HG02798 (cell line): ENCODE measurements at regions not wholly inside any gene's neighbourhood (a gene's known extent, or its start where the extent isn't known, plus 50 kb on each side); places are given as distances from the start of the nearest gene placed in this dataset.
A peak's percentile ranks its signal among the peaks of the same experiment; 100 is the strongest.

ENCODE experiments used
- ATAC-seq: cut with Tn5 transposase; IDR thresholded peaks from one replicate; pipeline ENCODE4 v1.9.1; 2021; ENCODE audit warnings: mild to moderate bottlenecking; ENCODE audit not compliant: unreplicated experiment, poor library complexity

- no peak for ATAC-seq
Observed at GRCh38 chr9:105859428-105860091, 165.2 kb downstream of the TMEM38B start.

DNA sequence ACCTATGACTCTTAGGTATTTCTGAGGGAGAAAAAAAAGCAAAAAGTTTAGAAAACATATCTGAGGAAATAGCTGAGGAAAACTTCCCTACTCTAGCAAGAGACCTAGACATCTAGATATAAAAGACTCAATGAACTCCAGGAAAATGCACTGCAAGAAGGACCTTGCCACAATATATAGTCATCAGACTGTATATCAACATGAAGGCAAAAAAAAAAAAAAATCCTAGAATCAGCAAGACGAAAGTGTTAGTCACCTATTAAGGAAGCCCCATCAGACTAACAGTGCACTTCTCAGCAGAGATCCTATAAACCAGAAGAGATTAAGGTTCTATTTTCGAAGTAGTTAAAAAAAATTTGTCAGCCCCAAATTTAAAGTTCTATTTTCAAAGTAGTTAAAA is 166.2 kb downstream of the TMEM38B start:
- ATAC-seq, result no peak

GRCh38 chr9:105861972-105862371 is 167.6 kb downstream of the TMEM38B start:
- no peak for ATAC-seq

DNA sequence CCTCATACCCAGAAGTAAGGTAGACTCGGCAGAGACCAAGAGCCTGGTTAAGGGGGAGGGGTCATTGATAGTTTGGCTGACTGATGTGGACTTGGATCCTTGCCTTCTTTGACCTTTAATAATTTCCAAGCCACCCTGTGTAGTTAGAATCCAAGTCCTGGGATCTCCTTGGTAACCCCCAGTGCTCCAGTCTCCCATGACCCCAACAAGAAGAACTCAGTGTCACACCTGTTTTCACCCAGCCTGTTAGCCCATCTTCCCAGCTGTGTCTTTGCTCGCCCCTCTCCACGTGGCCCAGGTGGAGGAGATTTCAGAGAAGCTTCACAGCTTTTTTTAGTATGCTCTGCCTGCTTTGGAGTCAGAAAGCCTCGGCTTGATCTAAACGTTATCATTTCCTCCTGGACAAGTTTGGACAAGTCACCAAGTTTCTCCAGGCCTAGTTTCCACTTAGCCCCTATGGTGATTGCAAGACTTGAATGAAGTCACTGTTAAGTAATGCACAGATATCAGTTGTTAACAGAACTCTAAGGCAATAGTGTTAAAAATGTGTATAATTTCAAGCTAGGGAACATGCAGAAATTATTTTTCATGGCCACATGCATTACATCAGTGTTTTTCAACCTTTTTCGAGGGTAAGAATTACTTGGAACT is 170.0 kb downstream of the TMEM38B start:
- no peak for ATAC-seq

DNA sequence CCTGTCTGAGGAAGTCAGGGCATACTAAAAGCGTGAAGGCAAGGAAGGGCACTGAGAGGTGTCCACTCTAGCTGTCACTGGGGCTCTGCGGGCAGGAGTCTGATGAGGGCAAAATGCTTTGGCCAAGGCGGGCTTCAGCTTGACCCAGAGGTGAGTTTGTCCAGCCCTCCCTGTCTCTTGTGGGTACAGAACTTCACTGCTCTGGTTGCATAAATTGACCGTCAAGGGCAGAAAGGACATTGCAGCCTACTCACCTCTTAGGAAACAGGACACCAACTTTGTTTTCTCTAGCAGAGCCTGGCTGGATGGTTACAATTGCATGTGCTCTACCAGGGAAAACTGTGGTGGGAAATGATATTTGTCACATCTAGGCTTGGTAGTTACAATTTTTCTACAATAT is 170.9 kb downstream of the TMEM38B start:
- ATAC-seq, result no peak

- ATAC-seq, result no peak
Observed at GRCh38 chr9:105871540-105871939, 177.2 kb downstream of the TMEM38B start.

GRCh38 chr9:105873801-105874200 is 179.5 kb downstream of the TMEM38B start:
- no peak for ATAC-seq

DNA sequence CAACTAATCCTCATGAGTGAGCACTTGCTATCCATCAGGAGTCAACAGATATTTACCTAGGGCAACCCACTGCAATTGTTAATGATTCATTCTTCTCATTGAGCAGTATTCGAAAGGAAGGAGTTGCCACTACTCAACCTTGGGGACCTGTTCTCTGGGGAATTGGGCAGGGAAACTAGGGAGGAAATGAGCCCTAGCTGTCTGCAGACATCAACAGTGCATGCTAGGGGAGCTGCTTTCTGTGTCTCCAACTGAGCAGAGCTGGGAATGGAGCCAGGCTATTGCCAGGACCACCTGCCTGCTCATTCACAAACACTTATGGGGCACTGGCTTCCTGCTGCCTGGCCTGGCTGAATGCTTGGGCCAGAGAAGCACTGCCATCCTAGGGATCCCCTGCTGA is 183.4 kb downstream of the TMEM38B start:
- ATAC-seq, result no peak

DNA sequence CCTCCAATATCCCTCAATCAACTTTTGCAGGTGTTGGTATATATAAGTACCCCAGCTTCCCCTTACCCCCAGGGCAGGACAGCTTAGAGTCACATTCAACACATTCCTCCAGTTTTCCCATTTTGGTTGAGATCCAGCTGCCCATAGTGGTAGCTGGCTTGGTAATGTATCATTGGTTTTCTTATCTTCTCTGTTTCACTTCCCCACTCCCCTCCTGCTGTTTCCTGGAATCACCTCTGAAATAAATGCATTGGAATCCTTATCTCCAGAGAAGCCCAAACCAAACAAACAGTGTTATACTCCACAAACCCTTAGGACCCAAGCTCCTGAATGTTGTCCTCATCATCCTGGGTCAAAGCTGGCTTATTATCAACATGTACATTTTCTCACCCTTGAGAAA is 184.8 kb downstream of the TMEM38B start:
- ATAC-seq, result no peak

DNA sequence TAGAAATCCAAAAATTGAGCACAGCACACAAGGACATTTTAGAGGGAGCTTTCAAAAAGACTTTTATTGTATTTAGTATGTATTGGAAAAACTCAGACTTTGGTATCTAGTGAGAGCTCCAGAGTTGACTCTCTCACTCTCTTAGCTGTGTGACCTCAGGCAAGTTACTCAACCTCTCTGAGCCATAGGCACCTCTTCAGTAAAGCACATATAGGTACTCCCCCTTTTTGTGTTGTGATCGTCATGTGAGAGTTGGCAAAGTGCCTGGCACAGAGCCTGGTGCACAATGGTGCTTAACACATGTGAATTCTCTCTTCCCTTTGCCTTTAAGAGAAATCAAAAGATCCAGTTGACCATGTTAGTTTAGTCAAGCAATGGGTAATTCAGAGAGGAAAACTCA is 186.2 kb downstream of the TMEM38B start:
- no peak for ATAC-seq

DNA sequence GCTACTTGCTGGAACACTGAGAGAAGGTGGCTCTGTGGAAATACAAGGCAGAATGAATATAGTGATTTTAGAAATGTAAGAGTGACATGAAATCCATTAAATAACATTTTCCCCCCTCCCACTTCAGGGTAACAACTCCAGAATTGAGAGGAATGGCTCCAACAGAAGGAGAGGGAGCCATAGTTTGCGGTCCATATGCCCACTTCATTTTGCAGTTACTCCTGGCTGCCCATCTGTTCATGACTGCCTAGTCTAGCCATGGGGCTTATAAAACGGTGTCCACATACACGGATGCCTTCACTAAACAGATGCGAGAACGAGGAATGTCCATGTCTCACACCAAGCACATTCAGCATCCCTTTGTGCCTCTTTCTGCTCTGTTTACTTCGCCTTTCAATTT is 186.7 kb downstream of the TMEM38B start:
- ATAC-seq, result no peak

DNA sequence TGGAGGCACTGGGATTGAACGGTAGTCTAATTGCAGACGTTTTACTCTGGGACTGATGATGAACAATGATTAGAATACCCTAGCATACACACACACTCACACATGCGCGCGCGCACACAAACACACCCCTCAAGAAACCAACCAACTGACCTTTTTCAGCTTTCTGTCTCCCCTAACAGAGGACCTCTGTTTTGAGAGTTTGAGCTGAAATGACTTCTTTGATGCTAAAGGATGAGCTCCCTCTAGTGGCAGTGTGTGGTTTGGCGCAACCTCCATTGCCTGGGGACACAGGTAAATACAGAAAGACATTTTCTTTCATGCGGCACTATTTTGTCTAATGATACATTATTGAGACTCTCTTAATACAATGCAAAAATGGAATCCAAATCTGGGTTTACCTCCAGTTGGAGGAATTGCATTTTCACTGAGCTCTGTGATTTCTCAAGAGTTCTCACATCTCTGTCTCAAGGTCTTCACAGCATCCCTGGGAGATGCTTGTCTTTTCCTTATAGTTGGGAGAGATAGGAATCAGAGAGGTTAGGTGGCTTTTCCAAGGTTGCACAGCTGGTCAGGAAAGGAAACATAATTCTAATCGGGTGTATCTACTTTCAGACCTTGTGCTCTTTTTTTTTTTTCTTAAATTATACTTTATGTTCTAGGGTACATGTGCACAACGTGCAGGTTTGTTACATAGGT is 187.5 kb downstream of the TMEM38B start:
- ATAC-seq, result peak; percentile 68

GRCh38 chr9:105883847-105884246 is 189.5 kb downstream of the TMEM38B start:
- peak; percentile 87 for ATAC-seq

- ATAC-seq, result no peak
Observed at GRCh38 chr9:105884416-105884815, 190.1 kb downstream of the TMEM38B start.

- ATAC-seq, result no peak
Observed at GRCh38 chr9:105886136-105886535, 191.8 kb downstream of the TMEM38B start.

- ATAC-seq, result no peak
Observed at GRCh38 chr9:105887679-105888078, 193.3 kb downstream of the TMEM38B start.

DNA sequence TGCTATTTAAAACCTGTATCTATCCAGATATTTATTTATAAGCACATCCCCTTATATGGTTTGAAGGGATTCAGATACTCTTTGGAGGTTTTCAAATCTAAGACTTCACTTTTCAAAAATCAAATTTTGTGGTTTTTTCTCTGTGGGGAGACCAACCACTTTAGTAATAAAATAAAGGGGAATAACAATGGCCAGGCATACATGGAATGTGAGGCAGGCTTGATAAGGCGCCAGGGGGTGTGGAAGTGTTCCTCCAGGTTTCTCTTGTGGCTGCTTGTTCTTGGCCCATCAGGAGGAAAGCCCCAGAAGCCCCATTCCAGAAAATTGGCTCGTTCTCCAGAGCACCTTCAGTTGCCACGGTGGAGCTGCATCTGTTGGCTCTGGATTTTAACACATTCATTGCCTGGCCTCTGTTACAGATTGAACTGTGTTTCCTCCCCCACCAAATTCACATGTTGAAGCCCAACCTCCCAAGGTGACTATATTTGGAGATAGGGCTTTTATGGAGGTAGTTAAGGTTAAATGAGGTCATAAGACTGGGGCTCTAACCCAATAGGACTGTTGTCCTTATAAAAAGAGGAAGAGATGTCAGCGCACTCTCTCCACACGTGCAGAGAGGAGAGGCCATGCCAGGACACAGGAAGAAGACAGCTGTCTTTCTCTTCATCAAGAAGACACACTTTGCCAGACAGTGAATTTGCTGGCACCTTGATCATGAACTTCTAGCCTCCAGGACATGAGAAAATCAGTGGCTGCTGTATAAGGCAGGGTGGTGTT is 195.9 kb downstream of the TMEM38B start:
- no peak for ATAC-seq

DNA sequence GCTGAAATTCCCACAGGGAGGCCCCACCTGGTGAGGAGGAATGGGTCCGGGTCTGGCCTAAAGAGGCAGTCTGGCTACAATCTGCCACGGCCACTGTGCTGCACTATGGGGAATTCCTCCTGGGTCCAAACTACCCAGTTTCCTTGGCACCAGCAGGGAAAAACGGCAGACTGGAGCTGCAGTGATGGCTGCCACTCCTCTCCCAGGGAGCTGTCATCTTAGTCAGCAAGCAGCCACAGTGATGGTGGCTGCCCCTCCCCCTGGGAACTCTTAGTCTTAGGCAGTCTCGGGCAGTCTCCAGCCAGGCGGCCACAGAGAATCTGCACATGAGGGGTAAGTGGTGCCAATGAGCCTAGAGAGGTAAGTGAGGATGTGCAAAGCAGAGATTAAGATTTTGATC is 205.8 kb downstream of the TMEM38B start:
- no peak for ATAC-seq

- ATAC-seq, result peak; percentile 66
Observed at GRCh38 chr9:105901514-105902109, 207.3 kb downstream of the TMEM38B start.

GRCh38 chr9:105908069-105908468 is 213.7 kb downstream of the TMEM38B start:
- ATAC-seq, result no peak
